ENCODE measurements at regions not wholly inside any gene's neighbourhood (a gene's known extent, or its start where the extent isn't known, plus 50 kb on each side); places are given as distances from the start of the nearest gene placed in this dataset.

DNA sequence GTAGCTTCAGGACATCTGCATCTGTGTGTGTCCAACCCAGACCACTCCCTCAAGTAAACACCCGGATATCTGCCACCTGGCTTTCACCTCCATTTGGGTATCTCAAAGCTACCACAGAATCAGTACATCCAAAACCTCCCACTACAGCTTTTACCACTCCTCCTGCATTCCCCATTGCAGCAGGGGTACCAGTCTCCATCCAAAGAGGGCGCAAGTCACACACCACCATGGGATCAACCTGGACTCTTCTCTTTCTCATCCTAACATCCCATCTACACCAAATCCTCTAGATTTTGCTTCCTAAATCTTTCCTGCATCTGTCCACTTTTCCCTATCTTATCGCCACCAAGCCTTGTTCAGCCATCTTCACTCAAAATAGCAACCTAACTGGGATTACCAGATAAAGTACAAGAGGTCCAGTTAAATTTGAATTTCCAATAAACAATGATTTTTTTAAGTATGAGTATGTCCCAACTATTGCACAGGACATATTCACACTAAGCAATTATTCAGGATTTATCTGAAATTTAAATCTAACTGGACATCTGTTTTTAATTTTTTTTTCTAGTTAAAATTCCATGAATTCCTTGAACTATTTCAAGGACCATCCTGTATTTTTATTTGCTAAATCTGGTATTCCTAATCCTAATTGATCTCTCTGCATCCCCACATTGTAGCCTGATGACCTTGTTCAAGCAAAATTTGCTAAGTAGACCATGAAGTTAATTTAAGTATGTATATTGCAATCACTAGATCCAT is 164.3 kb upstream of the MLN start:
- no peak for DNase-seq

DNA sequence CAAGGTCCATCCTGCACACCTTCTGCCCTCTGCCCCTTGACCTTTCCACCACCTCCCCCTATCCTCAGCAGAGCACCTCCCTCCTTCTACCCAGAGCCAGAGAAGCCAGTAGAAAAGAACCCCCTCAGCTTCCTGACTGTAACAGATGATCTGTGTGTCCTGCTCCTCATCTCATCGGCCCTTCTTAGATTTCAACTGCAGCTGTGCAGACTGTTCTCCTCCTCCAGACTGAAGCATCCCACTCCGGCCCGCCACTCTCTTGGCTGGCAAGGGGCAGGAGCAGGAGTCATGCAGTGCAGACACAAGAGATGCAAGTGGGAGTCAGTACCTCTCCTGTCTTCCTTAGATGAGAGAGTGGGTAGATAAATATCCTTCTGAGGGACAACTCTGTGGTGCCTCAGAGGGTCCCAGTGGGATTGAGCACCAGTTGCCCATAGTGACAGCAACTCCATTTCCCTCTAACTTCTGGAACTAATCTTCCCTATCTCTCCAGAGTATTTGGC is 163.5 kb upstream of the MLN start:
- DNase-seq = no peak

DNA sequence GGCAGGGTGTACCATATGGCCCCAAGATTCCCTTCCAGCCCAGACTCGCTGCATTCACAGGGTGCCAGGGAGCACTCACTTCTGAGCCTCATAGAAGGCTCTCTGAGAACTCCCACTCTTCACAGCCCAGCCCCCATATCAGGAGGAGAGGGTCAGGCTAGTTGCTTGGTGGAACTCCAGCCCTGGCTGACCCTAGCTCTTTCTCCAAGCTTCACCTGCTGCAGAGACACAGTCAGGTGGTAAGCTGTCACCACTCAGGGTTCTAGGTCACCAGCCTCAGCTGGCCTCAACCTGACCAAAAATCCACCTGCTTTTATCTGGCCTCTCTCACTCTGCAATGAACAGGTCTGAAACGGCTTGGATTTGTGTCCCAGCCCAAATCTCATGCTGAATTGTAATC is 162.7 kb upstream of the MLN start:
- DNase-seq = no peak

DNA sequence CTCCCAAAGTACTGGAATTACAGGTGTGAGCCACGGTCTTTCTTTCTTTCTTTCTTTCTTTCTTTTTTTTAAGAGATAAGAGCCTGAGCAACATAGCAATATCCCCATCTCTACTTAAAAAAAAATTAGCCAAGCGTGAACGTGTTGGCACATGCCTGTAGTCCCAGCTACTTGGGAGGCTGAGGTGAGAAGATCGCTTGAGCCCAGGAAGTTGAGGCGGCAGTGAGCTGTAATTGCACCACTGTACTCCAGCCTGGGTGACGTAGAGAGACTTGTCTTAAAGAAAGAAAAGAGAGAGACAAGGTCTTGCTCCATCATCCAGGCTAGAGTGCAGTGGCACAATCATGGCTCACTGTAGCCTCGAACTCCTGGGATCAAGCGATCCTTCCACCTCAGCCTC is 162.0 kb upstream of the MLN start:
- DNase-seq = no peak

DNA sequence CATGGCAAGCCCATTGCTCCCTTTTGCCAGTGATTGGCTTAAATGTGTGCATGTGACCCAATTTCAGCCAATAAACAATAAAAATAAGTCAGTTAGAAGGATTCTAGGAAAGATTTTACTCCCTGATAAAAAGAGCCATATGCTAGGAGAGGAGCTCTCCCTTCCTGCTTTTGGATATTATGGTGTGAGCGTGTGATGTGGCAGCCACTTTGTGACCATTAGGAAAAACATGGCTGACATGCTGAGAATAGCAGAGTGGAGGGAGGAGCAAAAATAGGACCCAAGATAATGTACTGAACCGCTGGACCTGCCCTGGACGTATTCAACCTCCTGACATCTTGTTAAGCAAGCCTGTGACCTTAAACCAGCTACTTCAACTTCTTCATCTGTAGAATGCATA is 160.6 kb upstream of the MLN start:
- DNase-seq = no peak

DNA sequence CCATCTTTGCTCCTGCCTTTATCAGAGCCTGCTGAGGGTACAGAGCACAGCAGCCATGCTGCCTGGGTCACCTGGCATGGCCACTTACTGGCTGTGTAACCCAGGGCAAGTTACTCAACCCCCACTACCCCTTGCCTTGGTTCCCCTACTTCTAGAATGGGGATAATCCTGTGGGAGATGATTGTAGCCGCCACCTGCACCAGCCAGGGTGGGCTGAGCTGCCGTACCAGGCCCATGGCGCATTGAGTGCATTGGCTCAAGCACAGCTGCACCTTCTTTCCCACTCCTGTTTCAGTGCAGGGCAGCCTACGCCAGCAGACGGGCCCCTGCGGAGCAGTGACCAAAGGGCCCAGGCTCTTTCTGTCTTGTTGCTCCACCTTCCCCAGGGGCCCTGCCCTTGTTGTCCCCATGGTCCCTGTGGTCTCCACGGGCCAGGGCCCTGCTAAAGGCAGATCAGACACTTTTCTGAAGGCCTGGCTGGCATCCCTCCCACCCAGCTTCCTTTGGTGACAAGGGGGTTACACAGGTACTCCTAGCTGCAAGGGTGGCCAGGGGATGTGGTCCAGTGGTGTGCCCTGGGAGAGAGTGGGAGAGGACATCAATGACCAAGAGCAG is 159.4 kb upstream of the MLN start:
- no peak for DNase-seq

DNA sequence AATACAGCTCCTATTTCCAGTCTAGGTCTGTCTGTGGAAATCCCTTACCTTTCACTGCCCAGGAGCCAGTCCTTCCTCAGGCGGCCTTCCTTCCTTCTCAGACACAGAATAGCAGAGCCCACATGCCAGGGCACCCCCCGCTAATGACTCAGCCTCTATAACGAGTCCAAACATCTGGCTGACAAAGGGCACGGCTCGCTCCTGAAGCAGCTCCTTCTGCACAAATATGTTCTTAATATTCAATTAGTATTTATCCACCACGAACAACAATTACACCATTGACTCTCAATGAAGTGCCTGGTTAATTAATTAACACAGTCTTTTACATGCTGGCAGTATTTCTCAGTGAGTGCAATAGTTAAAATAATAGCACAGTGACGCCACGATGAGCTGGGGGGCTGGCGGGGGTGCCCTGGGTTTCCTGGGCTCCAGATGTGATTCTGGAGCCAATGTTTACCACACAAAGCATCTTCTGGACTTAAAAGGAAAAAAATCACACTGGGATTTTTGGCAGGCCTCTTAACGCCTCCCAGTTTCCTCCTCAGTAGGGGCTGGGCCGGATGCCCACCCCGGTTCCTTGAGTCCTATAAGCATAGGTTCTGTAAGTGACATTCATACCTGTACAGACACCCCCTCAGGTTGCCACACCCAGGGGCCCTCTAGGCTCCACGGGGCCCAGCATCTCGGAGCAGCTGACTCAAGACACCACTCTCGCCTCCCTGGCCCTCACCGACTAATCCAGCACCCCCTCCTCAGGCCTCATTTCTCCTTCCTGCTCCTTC is 158.6 kb upstream of the MLN start:
- no peak for DNase-seq

DNA sequence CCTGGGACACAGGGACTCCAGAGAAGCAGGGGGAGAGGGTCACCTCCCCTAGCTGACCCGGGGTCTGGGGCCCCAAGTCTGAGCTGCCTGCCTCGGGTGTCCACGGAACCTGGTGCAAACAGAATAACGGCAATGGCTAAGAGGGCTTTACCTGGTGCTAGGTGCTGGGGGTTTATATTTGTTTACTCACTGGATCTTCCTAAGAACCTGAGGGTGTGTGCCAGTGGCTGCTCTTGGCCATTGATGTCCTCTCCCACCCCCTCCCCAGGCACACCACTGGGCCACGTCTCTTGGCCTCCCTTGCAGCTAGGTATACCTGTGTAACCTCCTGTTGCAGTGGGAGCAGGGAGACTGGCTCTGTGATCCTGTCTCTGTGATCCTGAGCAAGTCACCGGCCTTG is 157.9 kb upstream of the MLN start:
- DNase-seq = no peak

DNA sequence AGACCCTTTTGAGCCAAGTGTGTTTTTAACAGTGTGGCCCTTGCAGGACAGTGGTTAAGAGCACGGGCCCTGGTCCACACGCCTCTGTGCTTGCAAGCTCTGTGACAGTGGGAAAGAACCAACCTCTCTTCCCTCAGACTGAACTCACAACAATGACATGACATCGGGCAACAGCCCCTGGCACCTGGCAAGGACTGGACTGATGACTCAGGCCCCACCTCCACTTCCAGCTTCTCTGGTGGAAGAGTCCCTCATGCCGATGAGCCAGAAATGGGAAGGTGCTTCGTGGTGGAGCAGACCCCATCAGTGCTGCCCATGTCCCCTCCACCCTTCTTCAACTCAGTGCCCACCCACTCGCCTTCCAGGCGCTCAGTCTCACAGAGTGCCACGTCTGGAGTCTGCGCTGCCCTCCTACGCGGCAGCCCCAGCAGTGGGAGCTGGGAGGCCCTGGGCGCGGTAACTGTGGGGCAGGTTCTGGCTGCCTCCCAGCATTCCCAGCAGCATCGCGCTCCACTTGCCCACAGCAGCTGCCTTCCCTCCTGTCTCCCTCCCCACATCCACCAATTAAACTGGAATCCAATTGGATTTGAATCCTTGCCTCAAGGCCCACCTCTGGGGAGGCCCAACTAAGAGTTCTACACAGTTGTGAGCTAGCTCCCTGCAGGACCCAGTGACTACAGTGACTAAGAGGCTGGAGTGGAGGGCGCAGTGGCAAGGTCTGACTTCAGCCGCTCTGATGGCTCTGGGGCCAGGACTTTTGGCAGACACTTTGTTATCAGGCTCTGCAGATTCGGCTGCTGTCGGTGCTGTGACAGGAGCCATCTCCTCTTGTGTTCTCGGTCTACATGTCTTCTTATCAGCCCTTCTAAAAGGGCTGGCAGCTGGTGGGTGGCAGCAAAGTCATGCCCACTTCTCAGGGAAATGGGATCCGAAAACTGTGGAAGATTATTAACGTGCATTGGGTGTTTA is 156.8 kb upstream of the MLN start:
- DNase-seq = no peak

DNA sequence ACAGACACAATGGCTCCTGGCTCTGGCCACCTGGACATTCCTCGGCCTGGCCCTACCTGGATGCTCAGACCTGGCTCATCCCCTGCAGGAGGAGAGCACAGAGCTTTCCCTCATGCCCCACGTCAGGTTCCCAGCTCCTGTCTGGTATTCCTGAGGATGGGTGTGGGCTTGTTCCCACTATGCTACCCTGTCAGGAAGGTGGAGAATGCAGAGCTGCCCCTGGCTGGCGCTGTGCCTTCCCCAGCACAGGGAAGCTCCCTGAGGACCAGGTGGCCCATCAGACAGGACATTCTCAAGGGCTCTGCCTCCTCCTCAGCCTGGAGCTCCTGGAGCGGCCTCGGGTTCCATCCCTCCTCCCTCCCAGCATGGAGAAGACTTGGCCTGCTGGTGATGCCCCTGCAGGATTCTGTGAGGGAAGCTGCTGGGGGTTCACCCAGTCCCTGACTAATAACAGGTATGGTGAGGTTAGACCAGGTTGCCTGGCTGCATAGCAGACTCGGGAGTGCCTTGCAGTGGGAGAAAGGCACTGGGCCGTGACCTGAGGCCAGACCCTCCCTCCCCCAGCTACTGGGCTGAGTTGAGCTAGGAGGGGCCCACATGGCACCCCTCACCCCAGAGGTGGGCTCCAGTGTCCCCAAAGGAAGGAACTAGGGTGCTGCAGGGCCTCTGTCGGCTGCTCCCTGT is 156.0 kb upstream of the MLN start:
- DNase-seq = no peak

DNA sequence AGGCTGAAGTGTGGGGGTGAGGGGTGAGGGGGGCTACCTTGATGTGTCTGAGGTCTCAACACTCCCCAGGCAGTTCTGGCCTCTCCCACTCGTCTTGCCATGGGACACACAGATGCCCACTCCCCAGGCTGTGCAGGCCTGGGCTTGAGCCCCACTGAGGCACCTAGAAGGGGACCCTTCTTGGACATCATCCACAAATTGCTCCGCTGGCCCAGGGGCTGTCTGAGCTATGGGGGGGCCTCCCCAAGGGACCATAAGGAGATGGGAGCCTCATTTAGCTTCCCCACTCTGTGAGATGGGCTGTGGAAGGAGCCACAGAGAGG is 155.5 kb upstream of the MLN start:
- no peak for DNase-seq

DNA sequence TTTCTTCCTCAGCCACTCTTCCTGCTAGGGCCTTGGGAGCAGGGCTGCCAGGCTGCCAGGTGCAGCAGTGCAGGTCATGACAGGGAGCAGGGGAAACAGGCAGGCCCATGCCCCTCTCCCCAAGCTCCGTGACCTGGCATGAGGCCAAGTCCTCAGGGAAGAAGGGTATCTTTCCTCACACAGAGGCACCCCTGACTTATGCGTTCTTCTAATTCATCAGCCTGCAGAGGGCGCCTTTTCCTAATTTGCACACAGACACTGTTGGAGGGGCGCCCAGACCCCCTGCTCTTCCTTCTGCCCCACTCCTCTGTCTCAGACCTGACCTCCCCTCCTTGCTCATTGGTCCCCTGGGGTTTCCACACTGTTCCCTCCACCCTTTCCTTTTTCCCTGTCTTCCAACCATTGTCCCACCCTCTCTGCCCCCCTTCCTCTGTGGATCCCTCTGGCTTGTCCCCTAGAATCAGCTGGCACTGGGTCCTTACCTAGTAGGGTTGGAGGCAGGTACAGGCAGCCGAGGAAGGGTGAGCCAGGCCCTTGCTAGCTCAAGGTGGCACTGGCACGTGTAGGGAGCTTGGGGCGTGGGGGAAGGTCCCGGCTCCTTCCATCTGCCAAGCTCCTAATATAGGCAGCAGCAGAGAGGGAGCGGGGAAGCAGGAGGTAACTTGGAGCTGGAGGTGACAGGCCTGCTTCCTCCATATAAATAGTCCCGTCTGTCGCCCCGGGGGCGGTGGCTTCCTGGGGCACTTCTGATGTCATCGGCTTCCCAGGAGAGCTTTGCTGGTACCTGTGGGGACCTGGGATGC is 154.9 kb upstream of the MLN start:
- no peak for DNase-seq

DNA sequence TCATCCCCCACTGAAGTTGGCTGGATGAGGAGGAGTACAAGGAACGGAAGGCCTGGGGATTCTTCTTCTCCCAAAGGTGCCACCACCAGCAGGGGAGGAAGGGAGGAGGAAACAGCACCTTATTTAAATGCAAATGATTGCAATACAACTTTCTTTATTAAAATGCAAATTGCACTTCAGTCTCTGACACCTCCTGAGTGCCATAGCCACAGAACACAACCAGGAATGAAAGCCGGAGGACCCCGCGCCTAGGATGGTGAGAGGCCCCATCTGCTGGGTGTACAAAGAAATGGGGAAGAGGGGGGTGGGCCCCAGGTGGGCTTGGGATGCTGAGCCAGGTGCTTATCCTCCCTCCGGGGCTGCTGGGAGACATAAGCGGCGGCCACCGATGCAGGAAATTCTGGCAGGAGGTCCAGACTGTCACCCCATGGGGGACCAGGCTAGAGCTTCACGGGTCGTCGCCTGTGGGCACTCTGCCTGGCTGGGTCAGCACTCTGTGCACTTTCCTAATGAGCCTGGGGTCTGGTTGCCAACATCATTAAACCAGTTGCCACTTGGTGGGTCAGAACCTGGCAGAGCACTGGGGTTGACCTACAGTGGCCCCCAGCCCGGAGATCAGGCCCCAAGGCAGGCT is 154.2 kb upstream of the MLN start:
- no peak for DNase-seq

DNA sequence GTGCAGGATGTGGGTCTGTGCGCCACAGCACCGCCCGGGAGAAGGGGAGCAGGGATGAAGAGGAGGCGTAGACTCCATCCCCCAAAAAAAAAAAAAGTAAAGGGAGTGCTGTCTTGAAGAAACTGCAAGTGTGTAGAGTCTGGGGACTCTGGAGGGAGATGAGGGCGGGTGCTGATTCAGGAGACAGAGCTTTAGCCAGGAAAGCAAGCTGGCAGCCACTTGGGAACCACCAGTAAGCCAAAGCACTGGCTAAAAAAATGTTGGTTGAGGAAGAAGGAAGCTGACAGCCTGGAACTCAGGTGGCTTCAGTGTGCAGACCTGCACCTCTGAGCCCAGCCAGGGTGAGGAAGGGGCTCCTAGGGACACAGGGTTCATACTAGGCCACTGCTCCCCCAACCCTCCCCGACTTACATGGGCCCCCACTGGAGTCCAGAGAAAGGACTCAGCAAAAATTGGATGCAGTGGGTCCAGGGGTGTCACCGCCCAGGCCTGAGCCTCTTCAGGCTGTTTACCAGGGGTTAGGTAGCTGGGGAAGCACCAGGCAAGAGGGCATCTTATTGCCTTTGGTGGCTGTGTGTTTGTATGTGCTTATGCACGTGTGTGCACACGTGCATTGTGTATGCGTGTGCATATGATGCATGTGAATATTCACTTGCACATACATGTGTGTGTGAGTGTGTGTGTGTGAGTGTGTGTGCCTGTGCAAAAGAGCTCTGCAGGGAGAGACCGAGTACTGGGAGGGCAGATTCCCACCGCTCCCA is 153.5 kb upstream of the MLN start:
- DNase-seq = no peak

DNA sequence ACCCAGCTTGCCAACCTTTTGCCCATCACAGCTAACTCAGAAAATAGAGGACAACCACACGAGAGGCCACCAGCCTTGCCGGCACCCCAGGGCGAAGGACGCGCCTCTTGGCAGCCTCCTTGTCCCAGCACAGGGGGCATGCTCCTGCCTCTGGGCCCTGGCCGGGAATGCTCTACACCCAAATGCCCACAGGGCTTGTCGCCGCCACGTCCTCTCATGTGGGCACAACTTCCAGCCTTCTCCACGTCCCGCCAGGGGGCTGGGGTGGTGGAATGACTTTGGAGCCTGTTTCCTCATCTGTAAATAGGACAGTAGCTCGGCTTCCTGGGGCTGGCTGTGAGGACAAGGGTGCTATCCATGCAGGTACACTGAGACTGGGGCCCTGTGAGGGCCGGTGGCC is 152.4 kb upstream of the MLN start:
- no peak for DNase-seq

DNA sequence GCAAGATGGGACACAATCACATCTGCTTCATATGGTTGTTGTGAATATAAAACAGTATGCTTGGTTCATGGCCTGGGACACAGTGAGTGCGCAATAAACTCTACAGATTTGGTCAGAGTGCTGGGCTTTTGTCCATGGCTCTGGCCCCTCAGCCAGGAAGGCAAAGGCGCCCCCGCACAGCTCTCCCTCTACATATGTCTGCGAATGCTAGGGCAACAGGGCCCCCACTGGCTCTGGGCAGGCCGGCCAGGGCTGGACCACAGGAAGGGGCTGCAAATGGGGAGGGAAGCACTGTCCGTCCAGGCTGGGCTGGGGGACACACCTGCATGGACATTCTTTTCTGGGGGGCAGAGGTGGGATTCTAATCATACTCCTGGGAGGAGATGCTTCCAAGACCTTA is 151.8 kb upstream of the MLN start:
- DNase-seq = no peak

DNA sequence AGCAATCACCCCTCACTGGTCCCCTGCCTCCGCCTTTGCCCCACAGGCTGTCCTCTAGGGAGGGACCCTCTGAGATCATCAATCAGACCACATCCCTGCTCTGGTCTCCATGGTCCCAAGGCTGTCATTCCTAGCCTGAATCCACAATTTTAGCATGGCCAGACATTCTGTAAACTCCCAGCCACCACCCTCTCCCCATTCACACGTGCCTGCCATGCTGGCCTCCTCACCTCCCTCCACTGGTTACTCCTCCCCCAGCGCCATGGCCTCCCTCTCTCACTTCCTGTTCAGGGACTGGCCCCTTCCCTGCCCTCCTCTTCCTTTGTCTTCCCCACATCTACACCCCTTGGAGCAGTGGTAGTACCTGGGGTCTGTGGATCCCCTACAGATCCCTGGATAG is 150.7 kb upstream of the MLN start:
- DNase-seq = no peak

DNA sequence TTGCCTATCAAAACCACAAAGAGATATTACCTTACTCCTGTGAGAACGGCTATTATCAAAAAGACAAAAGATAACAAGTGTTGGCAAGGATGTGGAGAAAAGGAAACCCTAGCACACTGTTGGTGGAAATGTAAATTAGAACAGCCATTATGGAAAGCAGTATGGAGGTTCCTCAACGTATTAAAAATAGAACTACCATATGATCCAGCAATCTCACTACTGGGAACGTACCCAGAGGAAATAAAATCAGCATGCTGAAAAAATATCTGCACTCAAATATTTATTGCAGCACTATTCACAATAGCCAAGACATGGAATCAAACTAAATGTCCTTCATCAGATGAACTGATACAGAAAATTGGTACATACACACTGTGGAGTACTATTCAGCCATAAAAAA is 149.4 kb upstream of the MLN start:
- DNase-seq = no peak

DNA sequence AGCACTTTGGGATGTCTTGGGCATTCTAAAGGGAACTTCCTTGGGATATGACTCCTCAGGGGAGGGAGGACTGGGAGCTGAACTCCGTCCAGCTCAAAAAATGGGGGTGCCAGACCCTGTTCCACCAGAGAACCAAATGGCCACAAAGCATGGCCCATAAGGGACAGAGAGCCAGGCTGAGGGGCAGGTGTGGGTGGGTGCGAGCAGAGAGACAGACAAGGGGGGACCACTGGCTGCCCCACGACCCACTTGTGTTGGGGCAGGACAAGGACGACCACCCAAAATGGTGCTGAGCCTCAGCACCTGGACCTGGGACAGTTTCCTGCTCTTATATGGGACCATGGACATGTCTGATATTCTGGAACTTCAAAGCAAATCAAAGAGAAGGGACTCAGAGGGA is 148.2 kb upstream of the MLN start:
- DNase-seq = no peak
